Right atrium auricular region (tissue), 2 donors: ENCODE measurements at regions not wholly inside any gene's neighbourhood (a gene's known extent, or its start where the extent isn't known, plus 50 kb on each side); places are given as distances from the start of the nearest gene placed in this dataset.
A peak's percentile ranks its signal among the peaks of the same experiment; 100 is the strongest.

Experiments
- DNase-seq: peaks from one replicate; pipeline ENCODE4 v3.0.0-alpha.2; 2019; ENCODE audit warnings: low spot score
- H3K27ac ChIP-seq, 2 donors: fragments of 200-600 bp; sonication (generic); 1 replicate in 1 of 2; 2 replicates in 1 of 2; pipeline ENCODE4 v1.5.1; 2016 to 2019
- H3K27me3 ChIP-seq, 2 donors: fragments of 200-600 bp; sonication (generic); one replicate each; pipeline versions ENCODE4 v1.5.1 to v1.6.0; 2017 to 2019
- H3K36me3 ChIP-seq: fragments of 200-600 bp; sonication (generic); one replicate; pipeline ENCODE4 v1.5.1; 2016
- H3K4me1 ChIP-seq, 2 donors: fragments of 200-600 bp; sonication (generic); one replicate each; pipeline versions ENCODE4 v1.5.1 to v1.6.0; 2017 to 2019
- H3K4me3 ChIP-seq, 2 donors: fragments of 200-600 bp; sonication (generic); 1 replicate in 1 of 2; 2 replicates in 1 of 2; pipeline ENCODE4 v1.5.1; 2017 to 2019; ENCODE audit warnings: mild to moderate bottlenecking in 1 of 2, moderate library complexity in 1 of 2
- H3K9me3 ChIP-seq, 2 donors: fragments of 200-600 bp; sonication (generic); one replicate each; pipeline ENCODE4 v1.5.1; 2019
- TF ChIP-seq, protein P1 (sequence below), 2 donors: fragments of 200-600 bp; sonication (generic); IDR thresholded peaks; one replicate each; pipeline ENCODE4 v1.5.1; 2019; ENCODE audit warnings: antibody characterized with exemption in 2 of 2

GRCh38 chr2:74739733-74740241, 85.7 kb downstream of the SEMA4F start:
- no peak overlapping the region for H3K27ac ChIP-seq
- no peak for DNase-seq
- no peaks in the 10 kb centered on the region for H3K27me3 ChIP-seq
- peaks cover 0 to 7% of the 10 kb centered on the region in 2 donors for H3K9me3 ChIP-seq
- no peak overlapping the region for H3K4me3 ChIP-seq
- no peaks in the 10 kb centered on the region for H3K36me3 ChIP-seq
- TF ChIP-seq, protein P1, sequence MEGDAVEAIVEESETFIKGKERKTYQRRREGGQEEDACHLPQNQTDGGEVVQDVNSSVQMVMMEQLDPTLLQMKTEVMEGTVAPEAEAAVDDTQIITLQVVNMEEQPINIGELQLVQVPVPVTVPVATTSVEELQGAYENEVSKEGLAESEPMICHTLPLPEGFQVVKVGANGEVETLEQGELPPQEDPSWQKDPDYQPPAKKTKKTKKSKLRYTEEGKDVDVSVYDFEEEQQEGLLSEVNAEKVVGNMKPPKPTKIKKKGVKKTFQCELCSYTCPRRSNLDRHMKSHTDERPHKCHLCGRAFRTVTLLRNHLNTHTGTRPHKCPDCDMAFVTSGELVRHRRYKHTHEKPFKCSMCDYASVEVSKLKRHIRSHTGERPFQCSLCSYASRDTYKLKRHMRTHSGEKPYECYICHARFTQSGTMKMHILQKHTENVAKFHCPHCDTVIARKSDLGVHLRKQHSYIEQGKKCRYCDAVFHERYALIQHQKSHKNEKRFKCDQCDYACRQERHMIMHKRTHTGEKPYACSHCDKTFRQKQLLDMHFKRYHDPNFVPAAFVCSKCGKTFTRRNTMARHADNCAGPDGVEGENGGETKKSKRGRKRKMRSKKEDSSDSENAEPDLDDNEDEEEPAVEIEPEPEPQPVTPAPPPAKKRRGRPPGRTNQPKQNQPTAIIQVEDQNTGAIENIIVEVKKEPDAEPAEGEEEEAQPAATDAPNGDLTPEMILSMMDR (IDR thresholded peaks at IDR 0.05) = no peak
- peaks cover 0 to 14% of the 10 kb centered on the region in 2 donors for H3K4me1 ChIP-seq

GRCh38 chr2:74740395-74740740, 86.3 kb downstream of the SEMA4F start:
- H3K4me3 ChIP-seq = no peak overlapping the region
- no peaks in the 10 kb centered on the region for H3K27me3 ChIP-seq
- no peaks in the 10 kb centered on the region for H3K36me3 ChIP-seq
- H3K4me1 ChIP-seq = peaks cover 0 to 14% of the 10 kb centered on the region in 2 donors
- H3K27ac ChIP-seq = no peak overlapping the region
- no peak for DNase-seq
- H3K9me3 ChIP-seq = peaks cover 0 to 7% of the 10 kb centered on the region in 2 donors
- TF ChIP-seq, protein P1 (IDR thresholded peaks at IDR 0.05) = no peak

GRCh38 chr2:74740741-74741431, 86.8 kb downstream of the SEMA4F start:
- peak; percentile 69 for DNase-seq
- Histone ChIP-seq H3K27me3 (no peaks in the 10 kb centered on the region), H3K4me3 (no peak overlapping the region), H3K36me3 (no peaks in the 10 kb centered on the region), H3K9me3 (peaks cover 0 to 7% of the 10 kb centered on the region in 2 donors), H3K4me1 (peaks cover 0 to 14% of the 10 kb centered on the region in 2 donors), H3K27ac (peak overlapping the region; percentile 26 to 35)
- TF ChIP-seq, protein P1 (IDR thresholded peaks at IDR 0.05) = no peak

DNA sequence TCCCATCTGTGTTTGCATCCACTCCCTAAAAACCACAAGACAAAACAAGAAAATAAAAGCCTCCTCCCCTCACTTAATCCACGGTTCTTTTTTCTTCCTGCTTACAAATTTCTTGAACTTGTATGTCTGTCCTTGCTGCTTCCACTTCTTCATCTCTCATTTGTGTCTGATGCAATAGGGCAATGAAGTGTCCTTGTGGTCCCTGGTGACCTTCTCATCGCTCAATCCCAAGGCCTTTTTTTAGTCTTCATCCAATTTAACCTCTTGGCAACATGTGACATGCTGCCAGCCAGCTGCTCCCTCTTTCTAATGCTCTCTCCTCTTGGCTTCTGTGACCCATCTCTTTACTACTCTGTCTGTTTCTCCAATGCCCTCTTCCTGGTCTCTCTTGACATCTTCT, 87.6 kb downstream of the SEMA4F start:
- no peaks in the 10 kb centered on the region for H3K36me3 ChIP-seq
- no peak overlapping the region for H3K27ac ChIP-seq
- DNase-seq = no peak

DNA sequence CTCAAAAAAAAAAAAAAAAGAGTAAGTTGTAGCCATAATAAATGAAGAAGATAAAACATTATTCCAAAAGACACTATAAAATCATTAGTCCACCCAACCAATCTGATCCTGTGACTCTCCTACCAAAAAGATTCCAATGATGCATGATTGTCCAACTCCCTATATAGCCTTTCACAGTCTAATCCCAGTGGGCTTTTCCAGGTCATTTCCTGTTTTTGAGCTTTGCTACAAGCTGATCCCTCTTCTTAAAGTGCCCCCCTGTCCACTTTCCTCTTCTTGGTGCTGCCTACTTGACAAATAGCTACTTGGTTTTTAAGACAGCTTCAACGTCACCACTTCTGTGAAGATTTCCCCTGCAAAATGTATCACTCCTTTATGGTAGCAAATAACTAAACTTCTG, 88.4 kb downstream of the SEMA4F start:
- no peak overlapping the region for H3K27ac ChIP-seq
- TF ChIP-seq, protein P1 (IDR thresholded peaks at IDR 0.05) = no peak
- H3K4me3 ChIP-seq = no peak overlapping the region
- H3K9me3 ChIP-seq = peaks cover 0 to 2% of the 10 kb centered on the region in 2 donors
- peaks cover 0 to 14% of the 10 kb centered on the region in 2 donors for H3K4me1 ChIP-seq
- no peak for DNase-seq
- no peaks in the 10 kb centered on the region for H3K27me3 ChIP-seq
- H3K36me3 ChIP-seq = no peaks in the 10 kb centered on the region

More for the DNA sequence above, 87.6 kb downstream of the SEMA4F start:
- TF ChIP-seq, protein P1 (IDR thresholded peaks at IDR 0.05) = no peak
- H3K4me3 ChIP-seq = no peak overlapping the region
- H3K4me1 ChIP-seq = peaks cover 0 to 14% of the 10 kb centered on the region in 2 donors
- peaks cover 0 to 7% of the 10 kb centered on the region in 2 donors for H3K9me3 ChIP-seq
- no peaks in the 10 kb centered on the region for H3K27me3 ChIP-seq
